GM12878 (cell line): ENCODE measurements at regions not wholly inside any gene's neighbourhood (a gene's known extent, or its start where the extent isn't known, plus 50 kb on each side); places are given as distances from the start of the nearest gene placed in this dataset.

Experiments
- ATAC-seq: fragments of 200-7000 bp; cut with Tn5 transposase; 3 replicates; pipeline ENCODE4 v1.9.1; 2020; ENCODE audit warnings: mild to moderate bottlenecking, moderate library complexity
- BruUV-seq: library from RNA; stranded (reverse); fragments of 400-500 nt; replicated peaks from 2 replicates; lab custom pipeline; 2021; lab: Mats Ljungman, UMichigan
- CTCF ChIA-PET: fragments of 300-600 bp; sonication (Branson Sonifier 250); formaldehyde crosslinking; extraction: SDS; loops from one replicate; lab custom pipeline; 2021; ENCODE audit warnings: inconsistent platforms; lab: Yijun Ruan, JAX
- POLR2A ChIA-PET: fragments of 350-600 bp; formaldehyde crosslinking; extraction: SDS; loops from one replicate; lab custom pipeline; 2021; ENCODE audit warnings: inconsistent platforms; lab: Charles Lee
- RAD21 ChIA-PET: fragments of 300-600 bp; sonication (Branson Sonifier 250); formaldehyde crosslinking; loops from one replicate; lab custom pipeline; 2023; ENCODE audit warnings: antibody characterized with exemption; ENCODE audit not compliant: unreplicated experiment; lab: Charles Lee
- SMC1A ChIA-PET: fragments of 300-600 bp; sonication (Branson Sonifier 250); formaldehyde crosslinking; loops from one replicate; lab custom pipeline; 2023; ENCODE audit not compliant: unreplicated experiment, uncharacterized antibody; lab: Charles Lee
- DNase-seq: peaks from one replicate; pipeline ENCODE4 v3.0.0-alpha.2; 2011; ENCODE audit warnings: low read depth, low spot score
- FAIRE-seq: peaks from 3 replicates; lab custom pipeline; 2011; peaks lifted over from hg19 to GRCh38; lab: Jason Lieb, UNC
- H2AFZ ChIP-seq: 2 replicates; pipeline ENCODE4 v1.6.0; 2011; ENCODE audit warnings: low read depth, low read length, control low read depth; ENCODE audit not compliant: control insufficient read depth
- H3K27ac ChIP-seq: 2 replicates; pipeline ENCODE4 v1.5.1; 2011; ENCODE audit warnings: control low read depth; ENCODE audit not compliant: control insufficient read depth, insufficient read depth
- H3K27me3 ChIP-seq, 2 experiments: replicated peaks in 1 of 2; 2 replicates each; pipeline versions ENCODE4 v1.6.0 to v1.6.1; 2011; ENCODE audit warnings: low read length in 1 of 2; ENCODE audit not compliant: control insufficient read depth in 2 of 2, insufficient read depth in 2 of 2
- H3K36me3 ChIP-seq, 2 experiments: 2 replicates each; pipeline ENCODE4 v1.5.1; 2011; ENCODE audit warnings: low read length in 1 of 2; ENCODE audit not compliant: control insufficient read depth in 2 of 2, insufficient read depth in 2 of 2
- H3K4me1 ChIP-seq: 2 replicates; pipeline ENCODE4 v1.6.1; 2011; ENCODE audit warnings: mild to moderate bottlenecking, low read length, moderate library complexity, mixed read lengths; ENCODE audit not compliant: control insufficient read depth, insufficient read depth
- H3K4me2 ChIP-seq: 2 replicates; pipeline ENCODE4 v1.6.0; 2011; ENCODE audit warnings: control low read depth; ENCODE audit not compliant: control insufficient read depth, insufficient read depth
- H3K4me3 ChIP-seq: fragments of 200-600 bp; sonication (generic); 2 replicates; pipeline ENCODE4 v1.5.1; 2016
- H3K79me2 ChIP-seq: 2 replicates; pipeline ENCODE4 v1.6.0; 2011; ENCODE audit warnings: low read length; ENCODE audit not compliant: control insufficient read depth, insufficient read depth
- H3K9ac ChIP-seq: 2 replicates; pipeline ENCODE4 v1.8.0; 2011; ENCODE audit warnings: low read length, control low read depth, mixed read lengths; ENCODE audit not compliant: control insufficient read depth, insufficient read depth
- H3K9me3 ChIP-seq: replicated peaks from 3 replicates; pipeline ENCODE4 v1.5.1; 2011; ENCODE audit warnings: mild to moderate bottlenecking, low read length; ENCODE audit not compliant: control insufficient read depth, insufficient read depth
- H4K20me1 ChIP-seq: 2 replicates; pipeline ENCODE4 v1.6.0; 2011; ENCODE audit not compliant: control insufficient read depth, insufficient read depth
- CEBPB ChIP-seq, 2 experiments: fragments of 150-350 bp in 1 of 2; IDR thresholded peaks; 2 replicates each; pipeline ENCODE4 v1.6.1; 2012 to 2014; ENCODE audit warnings: low read depth in 2 of 2, low read length in 2 of 2, borderline replicate concordance in 1 of 2, inconsistent platforms in 1 of 2
- IKZF2 ChIP-seq, 2 experiments: fragments of 450-650 bp; IDR thresholded peaks; 2 replicates each; pipeline ENCODE4 v1.6.1; 2017; ENCODE audit warnings: mild to moderate bottlenecking in 2 of 2, moderate library complexity in 2 of 2
- KDM1A ChIP-seq: fragments of 200-600 bp; sonication (generic); IDR thresholded peaks from 2 replicates; pipeline ENCODE4 v1.6.1; 2016; ENCODE audit warnings: borderline replicate concordance
- MTA2 ChIP-seq: fragments of 450-650 bp; IDR thresholded peaks from 2 replicates; pipeline ENCODE4 v1.6.1; 2016; ENCODE audit warnings: low read depth, mild to moderate bottlenecking, moderate library complexity
- MTA3 ChIP-seq: IDR thresholded peaks from 2 replicates; pipeline ENCODE4 v1.6.1; 2012; ENCODE audit warnings: low read length, inconsistent platforms, borderline replicate concordance
- NFXL1 ChIP-seq: fragments of 450-650 bp; IDR thresholded peaks from 2 replicates; pipeline ENCODE4 v1.6.1; 2017; ENCODE audit warnings: antibody characterized with exemption, mild to moderate bottlenecking, borderline replicate concordance
- POLR2AphosphoS2 ChIP-seq: IDR thresholded peaks from 2 replicates; pipeline ENCODE4 v1.6.1; 2011; ENCODE audit warnings: low read depth, mild to moderate bottlenecking, low read length, improper control_type of control experiment, moderate library complexity
- RFX5 ChIP-seq: IDR thresholded peaks from 2 replicates; pipeline ENCODE4 v1.6.1; 2011; ENCODE audit warnings: low read depth, low read length, improper control_type of control experiment
- RUNX3 ChIP-seq: IDR thresholded peaks from 2 replicates; pipeline ENCODE4 v1.6.1; 2012; ENCODE audit warnings: low read length, inconsistent platforms
- SMAD1 ChIP-seq: fragments of 450-650 bp; IDR thresholded peaks from 2 replicates; pipeline ENCODE4 v1.6.1; 2018; ENCODE audit warnings: mild to moderate bottlenecking, low read depth; ENCODE audit not compliant: partially characterized antibody
- SMC3 ChIP-seq: IDR thresholded peaks from 2 replicates; pipeline ENCODE4 v1.6.1; 2011; ENCODE audit warnings: low read length, improper control_type of control experiment, borderline replicate concordance
- TARDBP ChIP-seq: IDR thresholded peaks from 2 replicates; pipeline ENCODE4 v1.6.1; 2016; ENCODE audit warnings: borderline replicate concordance
- ZNF274 ChIP-seq: IDR thresholded peaks from one replicate; pipeline ENCODE4 v1.8.0; 2011; ENCODE audit not compliant: insufficient read length, insufficient read depth
- WGBS: methylation state at CpG from one replicate; pipeline ENCODE4 v1.1.6; 2016; ENCODE audit warnings: low lambda C conversion rate; ENCODE audit not compliant: insufficient replicate concordance, insufficient coverage; ENCODE audit errors: missing lambda C conversion rate; 5-methylcytosine and 5-hydroxymethylcytosine counted together
- in situ Hi-C: fragments of 300-500 bp; cut with MboI; formaldehyde crosslinking; loops from 9 replicates; pipeline ENCODE4 v1.14.3; 2018; ENCODE audit warnings: mixed read lengths
- intact Hi-C: fragments of 100-400 bp; cut with micrococcal nuclease; formaldehyde crosslinking; loops from one replicate; pipeline ENCODE4 v1.14.2; 2022; ENCODE audit not compliant: unreplicated experiment
- TF ChIP-seq, protein P1 (sequence below): fragments of 450-650 bp; formaldehyde crosslinking; IDR thresholded peaks from 2 replicates; pipeline ENCODE4 v1.5.0; 2022; ENCODE audit warnings: mild to moderate bottlenecking, missing genetic modification characterization

DNA sequence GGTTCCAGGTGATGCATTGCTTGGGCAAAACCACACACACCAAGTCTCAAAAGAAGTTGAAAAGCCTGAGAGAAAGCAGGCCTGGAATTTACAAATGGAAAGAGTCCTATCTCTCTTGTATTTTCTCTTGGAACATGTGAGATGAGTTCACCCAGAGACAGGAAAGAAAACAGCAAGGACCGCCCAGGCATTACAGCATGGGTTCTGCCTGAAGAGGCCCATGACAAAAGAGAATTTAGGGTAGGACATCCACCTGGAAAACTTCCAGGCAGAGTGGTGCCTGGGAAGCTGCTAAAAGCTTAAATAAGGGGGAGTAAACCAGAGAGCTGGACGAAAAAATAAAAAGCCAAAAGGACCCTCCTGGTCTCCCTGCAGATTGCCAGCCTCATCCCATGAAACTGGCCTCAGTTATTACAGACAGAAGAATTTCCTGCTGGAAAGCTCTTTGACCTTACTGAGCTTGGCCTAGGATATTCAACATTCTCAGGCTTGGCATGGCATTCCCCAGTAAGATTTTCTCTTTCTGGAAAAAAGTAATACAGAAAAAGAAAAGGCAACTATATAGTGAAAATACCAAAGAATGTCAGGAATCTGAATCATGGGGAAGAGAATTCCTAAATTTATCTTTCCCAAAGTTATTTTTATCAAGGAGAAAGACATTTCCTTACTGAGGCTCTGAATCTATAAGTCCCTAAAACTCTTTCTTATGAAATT, 121.3 kb upstream of the NUDT4 start:
- ATAC-seq (no peak), FAIRE-seq (no peak), DNase-seq (no peak)
- H2AFZ ChIP-seq: no peak overlapping the region
- ChIA-PET POLR2A (no interaction called here), CTCF (interaction anchor here (1.1 kb wide), 1 partner anchor 11 kb away, joined by 5 read pairs; no protein-coding TSS in a partner anchor), SMC1A (interaction anchor here (0.6 to 3.4 kb wide), 8 partner anchors 12 to 246 kb away, joined by 3 to 12 read pairs (median 4); no protein-coding TSS in a partner anchor), RAD21 (no interaction called here)
- intact Hi-C loops: no loop called here
- H3K4me2 ChIP-seq: no peak overlapping the region
- 100% methylated on average over 2 of the region's 2 CpGs for WGBS
- H3K4me1 ChIP-seq: no peaks in the 10 kb centered on the region
- no TSS peak for BruUV-seq
- TF ChIP-seq KDM1A: no peak
- TF ChIP-seq MTA3: no peak
- no peak for TF ChIP-seq NFXL1
- H3K27me3 ChIP-seq: no peaks in the 10 kb centered on the region
- H3K27ac ChIP-seq: no peak overlapping the region
- peaks cover 12% of the 10 kb centered on the region; the same call in 2 of the 3 replicates for H3K9me3 ChIP-seq
- no peaks in the 10 kb centered on the region for H3K79me2 ChIP-seq
- H3K9ac ChIP-seq: no peak overlapping the region
- no peaks in the 10 kb centered on the region for H4K20me1 ChIP-seq
- H3K36me3 ChIP-seq: no peaks in the 10 kb centered on the region
- in situ Hi-C loops: no loop called here
- no peak overlapping the region for H3K4me3 ChIP-seq

DNA sequence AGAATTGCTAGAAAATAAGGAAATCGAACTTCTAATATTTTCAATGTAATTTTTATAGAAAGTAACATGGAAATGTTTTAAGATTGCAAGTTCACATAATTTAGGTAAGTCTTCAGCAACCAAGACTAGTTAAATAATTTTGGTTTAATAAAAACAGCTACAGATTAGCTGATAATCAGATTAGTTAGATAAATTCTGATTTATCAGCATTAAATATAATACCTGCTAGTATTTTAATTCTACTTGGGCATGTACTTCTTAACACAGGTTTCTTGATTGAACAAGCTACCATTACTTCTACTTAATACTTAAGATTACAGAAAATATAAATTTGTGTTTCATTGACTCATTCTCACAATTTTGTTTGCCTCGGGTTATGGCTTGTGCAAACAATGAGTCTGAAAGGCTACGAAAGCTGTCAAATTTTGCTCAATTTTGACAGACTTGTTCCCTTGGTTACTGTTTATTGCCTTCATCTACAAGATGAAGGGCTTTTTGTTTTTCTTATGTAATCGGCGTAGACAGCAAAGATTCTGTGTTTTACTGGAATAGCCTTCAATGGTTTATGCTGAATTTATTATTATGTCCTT, 116.1 kb upstream of the NUDT4 start:
- Histone ChIP-seq H3K9me3 (no peaks in the 10 kb centered on the region), H3K9ac (no peak overlapping the region), H3K36me3 (no peaks in the 10 kb centered on the region), H3K79me2 (no peaks in the 10 kb centered on the region), H2AFZ (peak overlapping the region; percentile 28; the same call in 1 of the 2 replicates), H3K27me3 (no peaks in the 10 kb centered on the region), H3K27ac (no peak overlapping the region), H3K4me3 (no peak overlapping the region), H3K4me2 (no peak overlapping the region), H4K20me1 (no peaks in the 10 kb centered on the region), H3K4me1 (no peaks in the 10 kb centered on the region)
- no TSS peak for BruUV-seq
- no peak for FAIRE-seq
- ATAC-seq: no peak
- CTCF ChIA-PET: interaction anchor here (0.9 to 1.9 kb wide), 10 partner anchors 10 to 252 kb away, joined by 3 to 8 read pairs (median 4); no protein-coding TSS in a partner anchor
- 97% methylated on average over 5 of the region's 5 CpGs for WGBS
- in situ Hi-C loops (no loop called here), intact Hi-C loops (no loop called here)
- POLR2A ChIA-PET: no interaction called here
- RAD21 ChIA-PET: interaction anchor here (1.0 to 1.1 kb wide), 2 partner anchors 14 to 94 kb away, joined by 3 to 4 read pairs; no protein-coding TSS in a partner anchor
- SMC1A ChIA-PET: interaction anchor here (0.8 to 2.7 kb wide), 13 partner anchors 11 to 157 kb away, joined by 3 to 16 read pairs (median 4); no protein-coding TSS in a partner anchor
- DNase-seq: no peak
- no peak for TF ChIP-seq ZNF274
- TF ChIP-seq IKZF2 (IDR thresholded peaks at IDR 0.05): no peak
- TF ChIP-seq RUNX3: no peak
- TF ChIP-seq MTA2: no peak
- TF ChIP-seq, protein P1, sequence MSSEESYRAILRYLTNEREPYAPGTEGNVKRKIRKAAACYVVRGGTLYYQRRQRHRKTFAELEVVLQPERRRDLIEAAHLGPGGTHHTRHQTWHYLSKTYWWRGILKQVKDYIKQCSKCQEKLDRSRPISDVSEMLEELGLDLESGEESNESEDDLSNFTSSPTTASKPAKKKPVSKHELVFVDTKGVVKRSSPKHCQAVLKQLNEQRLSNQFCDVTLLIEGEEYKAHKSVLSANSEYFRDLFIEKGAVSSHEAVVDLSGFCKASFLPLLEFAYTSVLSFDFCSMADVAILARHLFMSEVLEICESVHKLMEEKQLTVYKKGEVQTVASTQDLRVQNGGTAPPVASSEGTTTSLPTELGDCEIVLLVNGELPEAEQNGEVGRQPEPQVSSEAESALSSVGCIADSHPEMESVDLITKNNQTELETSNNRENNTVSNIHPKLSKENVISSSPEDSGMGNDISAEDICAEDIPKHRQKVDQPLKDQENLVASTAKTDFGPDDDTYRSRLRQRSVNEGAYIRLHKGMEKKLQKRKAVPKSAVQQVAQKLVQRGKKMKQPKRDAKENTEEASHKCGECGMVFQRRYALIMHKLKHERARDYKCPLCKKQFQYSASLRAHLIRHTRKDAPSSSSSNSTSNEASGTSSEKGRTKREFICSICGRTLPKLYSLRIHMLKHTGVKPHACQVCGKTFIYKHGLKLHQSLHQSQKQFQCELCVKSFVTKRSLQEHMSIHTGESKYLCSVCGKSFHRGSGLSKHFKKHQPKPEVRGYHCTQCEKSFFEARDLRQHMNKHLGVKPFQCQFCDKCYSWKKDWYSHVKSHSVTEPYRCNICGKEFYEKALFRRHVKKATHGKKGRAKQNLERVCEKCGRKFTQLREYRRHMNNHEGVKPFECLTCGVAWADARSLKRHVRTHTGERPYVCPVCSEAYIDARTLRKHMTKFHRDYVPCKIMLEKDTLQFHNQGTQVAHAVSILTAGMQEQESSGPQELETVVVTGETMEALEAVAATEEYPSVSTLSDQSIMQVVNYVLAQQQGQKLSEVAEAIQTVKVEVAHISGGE (CRISPR knock-in tag): no peak
- no peak for TF ChIP-seq TARDBP
- TF ChIP-seq POLR2AphosphoS2: no peak
- no peak for TF ChIP-seq CEBPB (IDR thresholded peaks at IDR 0.05; ENCODE audit: borderline replicate concordance in 1 of 2, low read depth in 2 of 2, low read length in 2 of 2)
- no peak for TF ChIP-seq SMAD1
- TF ChIP-seq SMC3: no peak
- no peak for TF ChIP-seq RFX5
